GM10266 (cell line): ENCODE measurements at regions not wholly inside any gene's neighbourhood (a gene's known extent, or its start where the extent isn't known, plus 50 kb on each side); places are given as distances from the start of the nearest gene placed in this dataset.
"Not testable (repeated sequence)": the region's sequence is repeated elsewhere in the genome, so short reads cannot be mapped to it uniquely, and the experiment has no call there.

ENCODE experiments used
- DNase-seq: peaks from one replicate; pipeline ENCODE4 v3.0.0; 2012; ENCODE audit errors: extremely low spot score
- CTCF ChIP-seq: IDR thresholded peaks from 2 replicates; pipeline ENCODE4 v1.5.1; 2012; ENCODE audit warnings: mild to moderate bottlenecking, low read depth; ENCODE audit not compliant: control insufficient read depth, insufficient read depth; ENCODE audit errors: missing control alignments

GRCh38 chr5:101067429-101067828 lies 164.3 kb upstream of the ST8SIA4 start:
- no peak for DNase-seq
- TF ChIP-seq CTCF, result no peak

- no peak for TF ChIP-seq CTCF
- no peak for DNase-seq
Observed at GRCh38 chr5:101062902-101063301, 159.8 kb upstream of the ST8SIA4 start.

GRCh38 chr5:101047181-101047580 lies 144.1 kb upstream of the ST8SIA4 start:
- TF ChIP-seq CTCF, result no peak
- no peak for DNase-seq

- no peak for DNase-seq
- peak; percentile 16 for TF ChIP-seq CTCF
Observed at GRCh38 chr5:101045689-101046088, 142.6 kb upstream of the ST8SIA4 start.

GRCh38 chr5:101040002-101040401 lies 136.9 kb upstream of the ST8SIA4 start:
- DNase-seq, result not testable (repeated sequence)

GRCh38 chr5:101036778-101037177 lies 133.7 kb upstream of the ST8SIA4 start:
- no peak for TF ChIP-seq CTCF
- no peak for DNase-seq

- no peak for TF ChIP-seq CTCF
- no peak for DNase-seq
Observed at GRCh38 chr5:101035425-101035824, 132.3 kb upstream of the ST8SIA4 start.

- no peak for DNase-seq
- no peak for TF ChIP-seq CTCF
Observed at GRCh38 chr5:101024299-101024698, 121.2 kb upstream of the ST8SIA4 start.
